Coronary artery (tissue), 2 donors: ENCODE measurements at regions not wholly inside any gene's neighbourhood (a gene's known extent, or its start where the extent isn't known, plus 50 kb on each side); places are given as distances from the start of the nearest gene placed in this dataset.
A peak's percentile ranks its signal among the peaks of the same experiment; 100 is the strongest.

Experiments used
- DNase-seq: peaks from one replicate; pipeline ENCODE4 v3.0.0-alpha.2; 2017; ENCODE audit warnings: low spot score
- H3K27ac ChIP-seq, 2 donors: fragments of 200-600 bp; sonication (generic); one replicate each; pipeline ENCODE4 v1.5.1; 2016 to 2019
- H3K4me3 ChIP-seq: fragments of 200-600 bp; sonication (generic); 2 replicates; pipeline ENCODE4 v1.5.1; 2016; ENCODE audit warnings: mild to moderate bottlenecking, moderate library complexity
- CTCF ChIP-seq: fragments of 200-600 bp; sonication (generic); IDR thresholded peaks from one replicate; pipeline ENCODE4 v1.5.1; 2019; ENCODE audit warnings: antibody characterized with exemption

- TF ChIP-seq CTCF: no peak
- Histone ChIP-seq H3K4me3 (no peak overlapping the region), H3K27ac (no peak overlapping the region)
- peak; percentile 69 for DNase-seq
Measured at GRCh38 chr2:239561446-239562001, 160.7 kb upstream of the HDAC4 start.

GRCh38 chr2:239559417-239560261, 158.8 kb upstream of the HDAC4 start:
- TF ChIP-seq CTCF: no peak
- no peak overlapping the region for H3K27ac ChIP-seq
- H3K4me3 ChIP-seq: no peak overlapping the region
- DNase-seq: peak; percentile 57

DNA sequence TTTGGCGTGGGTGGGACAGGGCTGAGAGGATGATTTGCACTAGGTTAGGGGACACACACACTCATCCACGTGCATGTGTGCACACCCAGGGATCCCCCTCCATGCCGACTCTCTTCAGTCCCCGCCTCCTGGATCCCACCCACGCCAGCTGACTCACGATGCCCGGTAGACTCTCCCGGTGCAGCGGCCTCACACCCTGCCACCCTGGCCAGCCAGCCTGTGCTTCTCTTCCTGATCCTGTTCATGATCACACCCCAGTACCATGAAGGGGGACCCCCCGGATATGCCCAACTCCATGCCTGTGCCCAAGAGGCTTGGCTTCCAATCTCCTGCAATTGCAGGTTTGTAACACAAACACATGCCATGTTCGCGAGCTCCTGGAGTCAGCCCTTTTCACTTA, 157.8 kb upstream of the HDAC4 start:
- no peak overlapping the region for H3K4me3 ChIP-seq
- TF ChIP-seq CTCF: no peak
- H3K27ac ChIP-seq: no peak overlapping the region
- DNase-seq: peak; percentile 47

DNA sequence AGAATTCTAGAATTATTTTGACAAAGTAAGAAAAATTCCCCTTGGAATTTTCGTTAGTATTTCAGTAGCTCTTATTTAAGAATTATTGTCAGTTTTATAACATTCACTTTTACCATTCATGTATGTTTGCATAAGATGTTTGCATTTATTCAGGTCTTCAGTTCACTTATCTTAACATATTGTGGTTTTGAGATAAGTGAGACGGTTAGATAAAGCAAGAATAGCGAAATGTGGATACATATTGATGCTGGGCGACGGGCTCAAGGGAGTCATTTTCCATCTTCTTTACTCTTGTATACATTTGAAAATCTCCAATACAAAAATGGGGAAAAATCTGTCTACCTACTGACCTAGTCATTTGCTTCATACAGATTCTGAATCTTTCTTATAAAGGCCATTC, 156.7 kb upstream of the HDAC4 start:
- no peak for DNase-seq
- Histone ChIP-seq H3K27ac (no peak overlapping the region), H3K4me3 (no peak overlapping the region)
- TF ChIP-seq CTCF: no peak

GRCh38 chr2:239555571-239555905, 154.7 kb upstream of the HDAC4 start:
- H3K27ac ChIP-seq: no peak overlapping the region
- no peak for DNase-seq
- no peak overlapping the region for H3K4me3 ChIP-seq
- no peak for TF ChIP-seq CTCF

GRCh38 chr2:239554766-239555570, 154.1 kb upstream of the HDAC4 start:
- DNase-seq: no peak
- Histone ChIP-seq H3K4me3 (no peak overlapping the region), H3K27ac (no peak overlapping the region)
- no peak for TF ChIP-seq CTCF
